H9 (cell line): ENCODE measurements at regions not wholly inside any gene's neighbourhood (a gene's known extent, or its start where the extent isn't known, plus 50 kb on each side); places are given as distances from the start of the nearest gene placed in this dataset.

Experiments
- DNase-seq: peaks from one replicate; pipeline ENCODE4 v3.0.0-alpha.2; 2017
- H2AFZ ChIP-seq: one replicate; pipeline ENCODE4 v1.6.1; 2013; ENCODE audit warnings: mild to moderate bottlenecking, low read length, control low read depth, moderate library complexity
- H2AK5ac ChIP-seq: 2 replicates; pipeline ENCODE4 v1.6.1; 2013; ENCODE audit warnings: low read length, control low read depth, mixed read lengths; ENCODE audit not compliant: insufficient read length
- H2BK120ac ChIP-seq: one replicate; pipeline ENCODE4 v1.6.1; 2013; ENCODE audit warnings: low read depth, mild to moderate bottlenecking, low read length, control low read depth, inconsistent platforms; ENCODE audit not compliant: poor library complexity, severe bottlenecking
- H2BK12ac ChIP-seq: 2 replicates; pipeline ENCODE4 v1.6.1; 2013; ENCODE audit warnings: low read length, control low read depth, mixed read lengths, low read depth; ENCODE audit not compliant: insufficient read length
- H2BK15ac ChIP-seq: 2 replicates; pipeline ENCODE4 v1.6.1; 2013; ENCODE audit warnings: low read depth, low read length, control low read depth
- H2BK20ac ChIP-seq: one replicate; pipeline ENCODE4 v1.6.1; 2013; ENCODE audit warnings: low read depth, mild to moderate bottlenecking, low read length, control low read depth, inconsistent platforms; ENCODE audit not compliant: poor library complexity, severe bottlenecking
- H2BK5ac ChIP-seq: 2 replicates; pipeline ENCODE4 v1.6.1; 2013; ENCODE audit warnings: low read length, control low read depth, mixed read lengths; ENCODE audit not compliant: insufficient read length
- H3K14ac ChIP-seq: 2 replicates; pipeline ENCODE4 v1.6.1; 2013; ENCODE audit warnings: low read length, control low read depth; ENCODE audit not compliant: insufficient read depth
- H3K18ac ChIP-seq: 2 replicates; pipeline ENCODE4 v1.6.1; 2013; ENCODE audit warnings: low read depth, mild to moderate bottlenecking, mixed read lengths, low read length, control low read depth; ENCODE audit not compliant: insufficient read length
- H3K23ac ChIP-seq: 2 replicates; pipeline ENCODE4 v1.6.1; 2013; ENCODE audit warnings: low read length, control low read depth, mixed read lengths, low read depth; ENCODE audit not compliant: insufficient read length
- H3K23me2 ChIP-seq: 2 replicates; pipeline ENCODE4 v1.6.1; 2013; ENCODE audit warnings: low read depth, mild to moderate bottlenecking, mixed read lengths, low read length, control low read depth; ENCODE audit not compliant: insufficient read length, poor library complexity, severe bottlenecking
- H3K27ac ChIP-seq: 2 replicates; pipeline ENCODE4 v1.5.1; 2013; ENCODE audit warnings: low read length, control low read depth, mixed read lengths, low read depth; ENCODE audit not compliant: insufficient read length
- H3K27me3 ChIP-seq: 2 replicates; pipeline ENCODE4 v1.6.1; 2013; ENCODE audit warnings: low read length, control low read depth, inconsistent platforms; ENCODE audit not compliant: insufficient read depth
- H3K4ac ChIP-seq: 2 replicates; pipeline ENCODE4 v1.6.1; 2013; ENCODE audit warnings: low read depth, mild to moderate bottlenecking, control low read depth, inconsistent platforms, low read length, moderate library complexity
- H3K4me1 ChIP-seq: 2 replicates; pipeline ENCODE4 v1.6.1; 2013; ENCODE audit warnings: low read length, control low read depth, inconsistent platforms; ENCODE audit not compliant: insufficient read depth
- H3K4me2 ChIP-seq: 2 replicates; pipeline ENCODE4 v1.6.1; 2013; ENCODE audit warnings: low read length, control low read depth, mixed read lengths; ENCODE audit not compliant: insufficient read length, insufficient read depth
- H3K56ac ChIP-seq: 2 replicates; pipeline ENCODE4 v1.6.1; 2013; ENCODE audit warnings: low read depth, mild to moderate bottlenecking, mixed read lengths, low read length, control low read depth; ENCODE audit not compliant: insufficient read length
- H3K79me1 ChIP-seq: 2 replicates; pipeline ENCODE4 v1.6.1; 2013; ENCODE audit warnings: low read depth, mild to moderate bottlenecking, moderate library complexity, low read length, control low read depth, inconsistent platforms; ENCODE audit not compliant: insufficient read depth, poor library complexity, severe bottlenecking
- H3K79me2 ChIP-seq: 2 replicates; pipeline ENCODE4 v1.6.1; 2013; ENCODE audit warnings: low read length, control low read depth, inconsistent platforms; ENCODE audit not compliant: insufficient read depth
- H3K9ac ChIP-seq: 2 replicates; pipeline ENCODE4 v1.6.1; 2013; ENCODE audit warnings: low read length, control low read depth, mixed read lengths; ENCODE audit not compliant: insufficient read length; ENCODE audit errors: extremely low read depth
- H3K9me3 ChIP-seq: one replicate; pipeline ENCODE4 v1.6.1; 2013; ENCODE audit warnings: low read depth, low read length, inconsistent platforms; ENCODE audit not compliant: control insufficient read depth
- H3T11ph ChIP-seq: one replicate; pipeline ENCODE4 v1.6.1; 2013; ENCODE audit warnings: mild to moderate bottlenecking, low read length, control low read depth, inconsistent platforms
- H4K20me1 ChIP-seq: one replicate; pipeline ENCODE4 v1.6.1; 2013; ENCODE audit not compliant: control insufficient read depth, insufficient read length, insufficient read depth
- H4K5ac ChIP-seq: 2 replicates; pipeline ENCODE4 v1.6.1; 2013; ENCODE audit warnings: low read depth, mild to moderate bottlenecking, mixed read lengths, low read length, control low read depth; ENCODE audit not compliant: insufficient read length
- H4K8ac ChIP-seq: replicated peaks from 2 replicates; pipeline ENCODE4 v1.6.1; 2013; ENCODE audit warnings: low read length, control low read depth, mixed read lengths, low read depth; ENCODE audit not compliant: insufficient read length
- H4K91ac ChIP-seq: 2 replicates; pipeline ENCODE4 v1.6.1; 2013; ENCODE audit warnings: low read depth, mild to moderate bottlenecking, moderate library complexity, mixed read lengths, low read length, control low read depth; ENCODE audit not compliant: insufficient read length
- H3K27ac Mint-ChIP-seq, 3 experiments: 2 replicates in 2 of 3; 3 replicates in 1 of 3; pipeline ENCODE4 v1.8.0; 2020 to 2021; ENCODE audit warnings: mixed read lengths in 3 of 3, mild to moderate bottlenecking in 1 of 3, moderate library complexity in 1 of 3
- H3K27me3 Mint-ChIP-seq: 2 replicates; pipeline ENCODE4 v1.8.0; 2021; ENCODE audit warnings: low read depth, mild to moderate bottlenecking, moderate library complexity, mixed read lengths
- H3K36me3 Mint-ChIP-seq, 3 experiments: 2 replicates in 2 of 3; 3 replicates in 1 of 3; pipeline ENCODE4 v1.8.0; 2020 to 2021; ENCODE audit warnings: low read depth in 3 of 3, mixed read lengths in 3 of 3; ENCODE audit not compliant: insufficient read depth in 1 of 3
- H3K4me1 Mint-ChIP-seq, 2 experiments: 2 replicates each; pipeline ENCODE4 v1.8.0; 2020; ENCODE audit warnings: mixed read lengths in 2 of 2
- H3K4me3 Mint-ChIP-seq, 2 experiments: 2 replicates in 1 of 2; 3 replicates in 1 of 2; pipeline ENCODE4 v1.8.0; 2020 to 2021; ENCODE audit warnings: mild to moderate bottlenecking in 2 of 2, mixed read lengths in 2 of 2, moderate library complexity in 1 of 2
- H3K9me3 Mint-ChIP-seq, 2 experiments: 2 replicates in 1 of 2; 3 replicates in 1 of 2; pipeline ENCODE4 v1.8.0; 2020; ENCODE audit warnings: mild to moderate bottlenecking in 2 of 2, mixed read lengths in 2 of 2, moderate library complexity in 1 of 2
- WGBS: extraction: QIAGEN DNeasy Blood & Tissue Kit; methylation state at CpG from one replicate; pipeline ENCODE4 v1.1.7; 2013; ENCODE audit warnings: missing lambda C conversion rate, low lambda C conversion rate, mixed read lengths; ENCODE audit not compliant: insufficient read length; ENCODE audit errors: extremely low coverage; 5-methylcytosine and 5-hydroxymethylcytosine counted together
- TF ChIP-seq, protein P1 (sequence below): fragments of 200-600 bp; sonication (generic); conservative IDR thresholded peaks from 3 replicates; pipeline ENCODE4 v1.8.0; 2021; ENCODE audit warnings: antibody characterized with exemption, mild to moderate bottlenecking

DNA sequence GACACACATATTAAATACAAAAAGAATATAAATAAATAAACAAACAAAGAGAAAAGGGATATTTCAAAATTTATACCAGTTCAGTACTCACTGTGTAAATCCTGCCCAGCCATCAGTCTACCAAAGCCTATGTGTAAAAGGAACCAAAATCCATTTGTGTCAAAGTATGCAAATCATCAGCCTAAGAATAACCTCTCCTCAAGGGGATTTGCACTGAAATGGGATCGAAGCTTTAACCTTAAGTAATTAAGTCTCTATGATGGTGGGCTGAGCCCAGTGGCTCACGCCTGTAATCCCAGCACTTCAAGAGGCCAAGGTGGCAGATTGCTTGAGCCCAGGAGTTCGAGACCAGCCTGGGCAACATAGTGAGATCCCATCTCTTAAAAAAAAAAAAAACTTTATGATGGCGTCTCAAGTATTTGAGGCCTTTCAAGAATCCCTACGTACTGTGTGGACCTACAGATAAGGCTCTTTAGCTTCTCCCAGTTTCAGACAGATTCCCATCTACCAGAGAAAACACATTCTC lies 57.8 kb upstream of the METAP2 start:
- Histone ChIP-seq H2AFZ (no peak overlapping the region), H2BK120ac (no peak overlapping the region), H3K9ac (no peak overlapping the region), H3K4me1 (no peaks in the 10 kb centered on the region), H2BK20ac (no peak overlapping the region), H4K91ac (no peak overlapping the region), H3K27me3 (no peaks in the 10 kb centered on the region), H3K23me2 (no peaks in the 10 kb centered on the region), H3T11ph (no peak overlapping the region), H2AK5ac (no peak overlapping the region), H3K14ac (no peak overlapping the region), H4K5ac (no peak overlapping the region), H2BK5ac (no peak overlapping the region), H3K56ac (no peak overlapping the region), H4K8ac (no peak overlapping the region), H3K79me2 (no peaks in the 10 kb centered on the region), H2BK12ac (no peak overlapping the region), H3K23ac (no peak overlapping the region), H3K27ac (no peak overlapping the region), H3K4me2 (no peak overlapping the region), H3K79me1 (no peaks in the 10 kb centered on the region), H3K9me3 (no peaks in the 10 kb centered on the region), H3K4ac (no peak overlapping the region), H3K18ac (no peak overlapping the region), H4K20me1 (no peaks in the 10 kb centered on the region), H2BK15ac (no peak overlapping the region)
- TF ChIP-seq, protein P1, sequence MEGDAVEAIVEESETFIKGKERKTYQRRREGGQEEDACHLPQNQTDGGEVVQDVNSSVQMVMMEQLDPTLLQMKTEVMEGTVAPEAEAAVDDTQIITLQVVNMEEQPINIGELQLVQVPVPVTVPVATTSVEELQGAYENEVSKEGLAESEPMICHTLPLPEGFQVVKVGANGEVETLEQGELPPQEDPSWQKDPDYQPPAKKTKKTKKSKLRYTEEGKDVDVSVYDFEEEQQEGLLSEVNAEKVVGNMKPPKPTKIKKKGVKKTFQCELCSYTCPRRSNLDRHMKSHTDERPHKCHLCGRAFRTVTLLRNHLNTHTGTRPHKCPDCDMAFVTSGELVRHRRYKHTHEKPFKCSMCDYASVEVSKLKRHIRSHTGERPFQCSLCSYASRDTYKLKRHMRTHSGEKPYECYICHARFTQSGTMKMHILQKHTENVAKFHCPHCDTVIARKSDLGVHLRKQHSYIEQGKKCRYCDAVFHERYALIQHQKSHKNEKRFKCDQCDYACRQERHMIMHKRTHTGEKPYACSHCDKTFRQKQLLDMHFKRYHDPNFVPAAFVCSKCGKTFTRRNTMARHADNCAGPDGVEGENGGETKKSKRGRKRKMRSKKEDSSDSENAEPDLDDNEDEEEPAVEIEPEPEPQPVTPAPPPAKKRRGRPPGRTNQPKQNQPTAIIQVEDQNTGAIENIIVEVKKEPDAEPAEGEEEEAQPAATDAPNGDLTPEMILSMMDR = no peak
- no peak for DNase-seq
- Mint-ChIP-seq H3K27me3 (no peaks in the 10 kb centered on the region; the same call in 1 of the 2 replicates), H3K9me3 (no peaks in the 10 kb centered on the region), H3K27ac (no peak overlapping the region), H3K4me1 (peaks cover 7% of the 10 kb centered on the region in 2 experiments), H3K36me3 (no peaks in the 10 kb centered on the region), H3K4me3 (no peak overlapping the region)
- no CpG with 5 or more reads among the region's 5 CpGs for WGBS
